Testis (tissue), 2 donors: ENCODE measurements at regions not wholly inside any gene's neighbourhood (a gene's known extent, or its start where the extent isn't known, plus 50 kb on each side); places are given as distances from the start of the nearest gene placed in this dataset.

Experiments
- DNase-seq: peaks from one replicate; pipeline ENCODE4 v3.0.0-alpha.2; 2019
- H3K27ac ChIP-seq, 2 donors: fragments of 200-600 bp; sonication (generic); one replicate each; pipeline ENCODE4 v1.5.1; 2019
- H3K27me3 ChIP-seq: fragments of 200-600 bp; sonication (generic); one replicate; pipeline ENCODE4 v1.5.1; 2019
- H3K36me3 ChIP-seq: fragments of 200-600 bp; sonication (generic); one replicate; pipeline ENCODE4 v1.5.1; 2017; ENCODE audit warnings: low read depth; ENCODE audit errors: missing control alignments
- H3K4me1 ChIP-seq: fragments of 200-600 bp; sonication (generic); one replicate; pipeline ENCODE4 v1.5.1; 2019
- H3K4me3 ChIP-seq, 2 donors: fragments of 200-600 bp; sonication (generic); one replicate each; pipeline ENCODE4 v1.5.1; 2017 to 2019
- H3K9me3 ChIP-seq: fragments of 200-600 bp; sonication (generic); one replicate; pipeline ENCODE4 v1.5.1; 2017
- CTCF ChIP-seq, 3 experiments: fragments of 450-650 bp in 2 of 3; fragments of 200-600 bp in 1 of 3; sonication (generic) in 1 of 3; IDR thresholded peaks; one replicate each; pipeline ENCODE4 v1.5.1; 2016 to 2019; ENCODE audit warnings: antibody characterized with exemption in 3 of 3, mild to moderate bottlenecking in 2 of 3, moderate library complexity in 1 of 3
- POLR2A ChIP-seq: fragments of 450-650 bp; IDR thresholded peaks from one replicate; pipeline ENCODE4 v1.6.1; 2017; ENCODE audit warnings: antibody characterized with exemption, mild to moderate bottlenecking, moderate library complexity
- WGBS, 2 donors: methylation state at CpG; one replicate each; pipeline ENCODE4 v1.1.5; 2018; 5-methylcytosine and 5-hydroxymethylcytosine counted together
- intact Hi-C: fragments of 100-400 bp; cut with DNase I; formaldehyde crosslinking; loops from one replicate; pipeline ENCODE4 v1.15.1; 2023; ENCODE audit warnings: low total_unique reads

- 78 to 88% methylated on average over 5 of the region's 5 CpGs for WGBS, 2 donors
- intact Hi-C loops, result no loop called here
- no peak overlapping the region for H3K27ac ChIP-seq
Measured at GRCh38 chr4:186782302-186782701, 58.6 kb upstream of the FAT1 start.

DNA sequence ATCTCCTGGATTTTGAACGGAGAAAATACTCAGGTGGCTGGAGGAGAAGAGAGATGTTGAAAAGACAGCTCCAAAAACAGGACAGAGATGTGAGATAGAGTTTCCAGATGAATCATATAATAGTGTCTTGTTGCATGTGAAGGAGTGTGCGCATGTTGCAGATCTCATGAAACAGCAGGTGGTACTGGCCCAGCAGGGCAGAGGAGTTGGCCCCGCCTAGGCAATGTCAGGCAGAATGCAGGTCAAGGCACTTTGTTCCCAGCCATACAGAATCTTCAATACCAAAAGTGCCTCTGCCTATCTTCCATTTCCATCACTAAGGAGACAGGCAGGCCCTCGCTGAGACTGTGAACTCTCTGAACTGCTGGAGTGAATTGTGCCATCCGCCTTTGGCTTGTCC is 63.9 kb upstream of the FAT1 start:
- Histone ChIP-seq H3K4me1 (no peaks in the 10 kb centered on the region), H3K27ac (no peak overlapping the region), H3K36me3 (no peaks in the 10 kb centered on the region), H3K9me3 (no peaks in the 10 kb centered on the region), H3K4me3 (no peak overlapping the region), H3K27me3 (no peaks in the 10 kb centered on the region)
- TF ChIP-seq POLR2A, result no peak
- no peak for TF ChIP-seq CTCF (IDR thresholded peaks at IDR 0.05)
- intact Hi-C loops, result no loop called here
- 82% methylated on average over 5 of the region's 5 CpGs for WGBS, 2 donors
- no peak for DNase-seq

More at GRCh38 chr4:186782302-186782701, 58.6 kb upstream of the FAT1 start:
- no peaks in the 10 kb centered on the region for H3K36me3 ChIP-seq
- TF ChIP-seq POLR2A, result no peak
- no peak for TF ChIP-seq CTCF (IDR thresholded peaks at IDR 0.05)
- no peak for DNase-seq
- no peaks in the 10 kb centered on the region for H3K4me1 ChIP-seq
- no peaks in the 10 kb centered on the region for H3K27me3 ChIP-seq
- no peaks in the 10 kb centered on the region for H3K9me3 ChIP-seq
- no peak overlapping the region for H3K4me3 ChIP-seq

GRCh38 chr4:186789651-186790050 is 66.0 kb upstream of the FAT1 start:
- 88 to 89% methylated on average over 3 of the region's 3 CpGs for WGBS, 2 donors
- intact Hi-C loops, result no loop called here
- TF ChIP-seq POLR2A (no peak), CTCF (IDR thresholded peaks at IDR 0.05) (no peak)
- no peak overlapping the region for H3K27ac ChIP-seq
- no peaks in the 10 kb centered on the region for H3K36me3 ChIP-seq
- no peaks in the 10 kb centered on the region for H3K9me3 ChIP-seq
- DNase-seq, result no peak
- H3K4me3 ChIP-seq, result no peak overlapping the region
- no peaks in the 10 kb centered on the region for H3K27me3 ChIP-seq
- H3K4me1 ChIP-seq, result no peaks in the 10 kb centered on the region

- Histone ChIP-seq H3K27me3 (no peaks in the 10 kb centered on the region), H3K36me3 (no peaks in the 10 kb centered on the region), H3K9me3 (no peaks in the 10 kb centered on the region), H3K4me3 (no peak overlapping the region), H3K4me1 (no peaks in the 10 kb centered on the region), H3K27ac (no peak overlapping the region)
- TF ChIP-seq CTCF (IDR thresholded peaks at IDR 0.05) (no peak), POLR2A (no peak)
- intact Hi-C loops, result no loop called here
- DNase-seq, result no peak
Measured at GRCh38 chr4:186790630-186791029, 67.0 kb upstream of the FAT1 start.

DNA sequence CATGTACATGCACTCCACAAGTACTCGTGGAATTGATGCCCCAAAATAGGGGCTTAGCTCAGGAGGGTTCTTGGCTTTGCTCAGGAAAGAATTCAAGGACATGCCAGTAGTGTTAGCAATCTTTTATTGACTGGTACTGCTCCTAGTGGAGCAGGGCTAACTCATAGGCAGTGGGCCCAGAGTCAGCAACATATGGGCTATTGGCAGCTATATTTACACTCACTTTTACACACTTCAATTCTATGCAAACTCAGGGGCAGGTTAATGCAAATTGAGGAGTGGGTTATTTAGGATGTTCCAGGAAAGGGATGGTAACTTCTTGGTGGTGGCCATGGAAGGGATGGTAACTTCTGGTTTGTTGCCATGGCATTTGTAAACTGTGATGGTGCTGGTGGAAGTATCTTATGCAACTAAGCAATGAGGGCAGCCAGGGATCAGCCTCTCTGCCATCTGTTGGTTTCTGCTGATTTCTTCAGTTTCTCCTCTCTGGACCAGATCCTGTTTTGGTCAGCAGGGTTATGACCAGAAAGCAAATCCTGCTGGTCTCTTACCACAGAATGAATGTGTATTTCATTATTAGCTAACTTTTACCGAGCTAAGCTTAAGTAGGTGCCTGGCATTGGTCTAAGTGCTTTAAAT is 69.2 kb upstream of the FAT1 start:
- Histone ChIP-seq H3K27ac (no peak overlapping the region), H3K36me3 (no peaks in the 10 kb centered on the region), H3K27me3 (no peaks in the 10 kb centered on the region), H3K4me1 (no peaks in the 10 kb centered on the region), H3K4me3 (no peak overlapping the region), H3K9me3 (no peaks in the 10 kb centered on the region)
- WGBS, 2 donors, result 80 to 83% methylated on average over 2 of the region's 2 CpGs
- intact Hi-C loops, result no loop called here
- TF ChIP-seq POLR2A, result no peak
- no peak for TF ChIP-seq CTCF (IDR thresholded peaks at IDR 0.05)
- no peak for DNase-seq
